ENCODE measurements at regions not wholly inside any gene's neighbourhood (a gene's known extent, or its start where the extent isn't known, plus 50 kb on each side); places are given as distances from the start of the nearest gene placed in this dataset.
"Not testable (repeated sequence)": the region's sequence is repeated elsewhere in the genome, so short reads cannot be mapped to it uniquely, and the experiment has no call there.

GRCh38 chr13:90254437-90254836 is 1093.0 kb upstream of the MIR17HG start:
- H3K36me3 ChIP-seq, result no peaks in the 10 kb centered on the region
- no peak for DNase-seq
- no peaks in the 10 kb centered on the region for H3K4me1 ChIP-seq
- H3K27ac ChIP-seq, result no peak overlapping the region
- H3K9me3 ChIP-seq (replicated peaks), result no peaks in the 10 kb centered on the region
- H3K27me3 ChIP-seq, result no peaks in the 10 kb centered on the region
- H3K4me3 ChIP-seq, result no peak overlapping the region

- Histone ChIP-seq H3K27me3 (no peaks in the 10 kb centered on the region), H3K27ac (no peak overlapping the region), H3K4me1 (no peaks in the 10 kb centered on the region), H3K9me3 (replicated peaks) (no peaks in the 10 kb centered on the region), H3K4me3 (no peak overlapping the region), H3K36me3 (no peaks in the 10 kb centered on the region)
- no peak for DNase-seq
Observed at GRCh38 chr13:90256746-90257145, 1090.7 kb upstream of the MIR17HG start.

GRCh38 chr13:90258129-90258528 is 1089.4 kb upstream of the MIR17HG start:
- Histone ChIP-seq H3K4me3 (no peak overlapping the region), H3K9me3 (replicated peaks) (no peaks in the 10 kb centered on the region), H3K27ac (no peak overlapping the region), H3K36me3 (no peaks in the 10 kb centered on the region), H3K4me1 (no peaks in the 10 kb centered on the region), H3K27me3 (no peaks in the 10 kb centered on the region)
- DNase-seq, result no peak

DNA sequence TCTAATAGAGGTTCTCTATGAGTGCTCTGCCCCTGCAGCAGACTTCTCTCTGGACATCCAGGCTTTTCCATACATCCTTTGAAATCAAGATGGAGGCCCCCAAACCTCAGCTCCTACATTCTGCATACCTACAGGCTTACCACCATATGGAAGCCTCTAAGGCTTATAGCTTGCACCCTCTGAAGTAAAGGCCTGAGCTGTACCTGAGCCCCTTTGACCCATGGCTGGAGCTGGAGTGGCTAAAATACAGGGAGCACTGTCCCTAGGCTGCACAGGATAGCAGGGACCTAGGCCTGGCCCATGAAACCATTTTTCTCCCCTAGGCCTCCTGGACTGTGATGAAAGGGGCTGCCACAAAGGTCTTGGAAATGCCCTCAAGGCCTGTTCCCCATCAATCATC is 1086.1 kb upstream of the MIR17HG start:
- Histone ChIP-seq H3K9me3 (replicated peaks) (no peaks in the 10 kb centered on the region), H3K4me1 (no peaks in the 10 kb centered on the region), H3K27ac (no peak overlapping the region), H3K4me3 (no peak overlapping the region), H3K36me3 (no peaks in the 10 kb centered on the region), H3K27me3 (no peaks in the 10 kb centered on the region)
- no peak for DNase-seq

DNA sequence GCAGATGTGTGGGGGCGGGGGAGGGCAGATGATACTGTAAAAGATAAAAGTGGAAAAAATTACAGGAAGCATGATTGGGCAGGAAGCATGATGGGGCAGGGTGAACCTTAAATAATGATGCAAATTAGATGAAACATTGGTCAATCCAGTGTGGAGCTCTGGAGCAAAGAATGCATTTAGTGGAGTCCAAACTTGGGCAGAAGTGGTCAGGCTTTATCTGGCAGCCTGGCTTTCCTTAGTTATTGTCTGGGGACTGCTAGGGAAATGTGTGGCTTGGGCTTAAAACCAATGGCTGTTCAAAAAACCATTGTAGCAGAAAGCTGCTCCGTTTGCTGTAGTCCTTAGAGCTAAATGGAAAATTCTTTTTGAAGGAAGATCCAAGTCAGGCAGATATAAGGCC is 1077.3 kb upstream of the MIR17HG start:
- DNase-seq, result no peak

DNA sequence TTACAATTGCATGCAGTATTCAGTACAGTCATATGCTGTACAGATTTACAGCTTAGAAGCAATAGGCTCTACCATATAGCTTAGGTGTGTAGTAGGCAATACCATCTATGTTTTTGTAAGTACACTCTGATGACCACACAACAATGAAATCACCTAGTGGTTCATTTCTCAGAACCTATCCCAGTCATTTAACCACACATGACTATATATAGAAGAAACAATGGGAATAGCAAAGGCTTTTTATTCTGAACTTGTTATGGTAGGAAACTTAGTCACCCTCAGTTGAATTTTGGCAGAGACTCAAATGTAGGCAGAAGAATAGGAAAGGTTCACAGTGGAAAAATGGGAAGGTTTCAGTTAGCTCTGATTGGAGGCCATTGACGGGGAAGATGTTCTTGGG is 1075.1 kb upstream of the MIR17HG start:
- H3K27me3 ChIP-seq, result no peaks in the 10 kb centered on the region
- DNase-seq, result no peak
- no peaks in the 10 kb centered on the region for H3K4me1 ChIP-seq
- no peak overlapping the region for H3K4me3 ChIP-seq
- no peaks in the 10 kb centered on the region for H3K9me3 ChIP-seq (replicated peaks)
- H3K27ac ChIP-seq, result no peak overlapping the region
- no peaks in the 10 kb centered on the region for H3K36me3 ChIP-seq

More for the DNA sequence above, 1077.3 kb upstream of the MIR17HG start:
- Histone ChIP-seq H3K27me3 (no peaks in the 10 kb centered on the region), H3K9me3 (replicated peaks) (no peaks in the 10 kb centered on the region), H3K4me3 (no peak overlapping the region), H3K4me1 (no peaks in the 10 kb centered on the region), H3K36me3 (no peaks in the 10 kb centered on the region), H3K27ac (no peak overlapping the region)

- H3K9me3 ChIP-seq (replicated peaks), result no peaks in the 10 kb centered on the region
- no peaks in the 10 kb centered on the region for H3K27me3 ChIP-seq
- no peak for DNase-seq
Observed at GRCh38 chr13:90276216-90276615, 1071.3 kb upstream of the MIR17HG start.

DNA sequence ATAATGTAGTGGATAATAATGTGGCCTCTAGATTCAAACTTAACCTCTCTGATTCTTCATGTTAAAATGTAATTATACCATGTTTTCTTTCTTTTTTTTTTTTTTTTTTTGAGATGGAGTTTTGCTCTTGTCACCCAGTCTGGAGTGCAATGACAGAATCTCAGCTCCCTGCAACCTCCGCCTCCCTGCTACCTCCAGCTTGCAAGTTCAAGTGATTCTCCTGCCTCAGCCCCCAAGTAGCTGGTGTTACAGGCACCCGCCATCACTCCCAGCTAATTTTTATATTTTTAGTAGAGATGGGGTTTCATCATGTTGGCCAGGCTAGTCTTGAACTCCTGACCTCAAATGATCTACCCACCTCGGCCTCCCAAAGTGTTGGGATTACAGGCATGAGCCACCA is 1069.3 kb upstream of the MIR17HG start:
- H3K36me3 ChIP-seq; H3K4me3 ChIP-seq; H3K9me3 ChIP-seq (replicated peaks); H3K4me1 ChIP-seq; H3K27ac ChIP-seq; H3K27me3 ChIP-seq; DNase-seq: not testable (repeated sequence)

More at GRCh38 chr13:90276216-90276615, 1071.3 kb upstream of the MIR17HG start:
- Histone ChIP-seq H3K27ac (no peak overlapping the region), H3K4me1 (no peaks in the 10 kb centered on the region), H3K36me3 (no peaks in the 10 kb centered on the region), H3K4me3 (no peak overlapping the region)

GRCh38 chr13:90281709-90282108 is 1065.8 kb upstream of the MIR17HG start:
- Histone ChIP-seq H3K36me3 (no peaks in the 10 kb centered on the region), H3K4me3 (no peak overlapping the region), H3K27me3 (no peaks in the 10 kb centered on the region), H3K27ac (no peak overlapping the region), H3K9me3 (replicated peaks) (no peaks in the 10 kb centered on the region), H3K4me1 (no peaks in the 10 kb centered on the region)
- no peak for DNase-seq

GRCh38 chr13:90287521-90287920 is 1060.0 kb upstream of the MIR17HG start:
- Histone ChIP-seq H3K4me1 (no peaks in the 10 kb centered on the region), H3K4me3 (no peak overlapping the region), H3K27ac (no peak overlapping the region), H3K27me3 (no peaks in the 10 kb centered on the region), H3K9me3 (replicated peaks) (no peaks in the 10 kb centered on the region), H3K36me3 (no peaks in the 10 kb centered on the region)
- DNase-seq, result no peak

DNA sequence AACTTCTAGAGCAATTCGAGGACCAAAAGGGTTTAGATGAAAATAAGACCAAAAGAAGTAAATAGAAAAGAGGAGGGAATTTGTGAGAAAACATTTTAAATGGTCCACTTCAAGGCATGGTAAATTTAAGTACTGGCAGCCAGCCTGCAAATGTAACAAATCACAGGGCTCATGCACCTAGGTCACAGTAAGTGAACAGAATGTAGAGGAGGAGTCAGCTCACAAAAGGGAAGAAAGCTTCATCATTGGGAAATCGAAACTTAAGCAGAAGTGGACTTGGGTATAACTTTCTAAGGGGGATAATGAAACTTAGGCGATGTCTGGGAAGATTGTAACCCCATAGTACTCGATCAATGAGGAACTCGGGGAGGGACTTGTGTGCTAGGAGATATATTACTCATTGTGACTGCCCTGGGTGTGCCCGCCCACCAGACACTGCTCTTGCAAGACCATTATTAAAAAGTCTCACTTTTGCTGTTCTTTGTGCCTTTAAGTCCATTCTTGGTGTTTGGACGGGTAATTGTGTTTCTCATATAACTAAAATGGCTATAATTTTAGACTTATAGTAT is 1053.6 kb upstream of the MIR17HG start:
- Histone ChIP-seq H3K4me3 (no peak overlapping the region), H3K9me3 (replicated peaks) (no peaks in the 10 kb centered on the region), H3K27ac (no peak overlapping the region), H3K36me3 (no peaks in the 10 kb centered on the region), H3K27me3 (no peaks in the 10 kb centered on the region), H3K4me1 (no peaks in the 10 kb centered on the region)
- no peak for DNase-seq

- Histone ChIP-seq H3K36me3 (no peaks in the 10 kb centered on the region), H3K9me3 (replicated peaks) (no peaks in the 10 kb centered on the region), H3K4me3 (no peak overlapping the region), H3K27me3 (no peaks in the 10 kb centered on the region), H3K27ac (no peak overlapping the region), H3K4me1 (no peaks in the 10 kb centered on the region)
- no peak for DNase-seq
Observed at GRCh38 chr13:90299238-90299637, 1048.2 kb upstream of the MIR17HG start.

GRCh38 chr13:90300015-90300414 is 1047.5 kb upstream of the MIR17HG start:
- H3K4me3 ChIP-seq, result no peak overlapping the region
- H3K27me3 ChIP-seq, result no peaks in the 10 kb centered on the region
- no peaks in the 10 kb centered on the region for H3K4me1 ChIP-seq
- no peak overlapping the region for H3K27ac ChIP-seq
- no peaks in the 10 kb centered on the region for H3K9me3 ChIP-seq (replicated peaks)
- no peak for DNase-seq
- no peaks in the 10 kb centered on the region for H3K36me3 ChIP-seq

DNA sequence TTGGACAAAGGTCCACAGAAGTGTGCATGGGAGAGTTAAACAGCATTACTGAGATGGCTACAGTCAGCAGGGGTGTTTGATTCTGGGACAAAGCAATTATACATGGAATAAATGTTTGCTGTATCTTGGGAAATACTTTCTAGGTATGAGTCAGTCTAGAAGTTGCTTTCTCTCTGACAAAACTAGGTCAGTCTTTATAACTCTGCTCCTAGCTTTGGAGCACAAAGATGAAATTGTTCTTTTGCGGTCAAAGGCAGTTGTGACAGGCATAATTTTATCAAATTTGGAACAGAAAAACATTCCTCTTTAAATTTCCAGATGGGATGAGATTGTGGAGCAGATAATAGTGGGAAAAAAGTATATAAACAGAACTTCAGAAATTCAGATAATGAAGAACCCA is 1045.4 kb upstream of the MIR17HG start:
- H3K27ac ChIP-seq, result no peak overlapping the region
- peak in 1 of 2 experiments; percentile 16 for DNase-seq
- H3K27me3 ChIP-seq, result no peaks in the 10 kb centered on the region
- H3K36me3 ChIP-seq, result no peaks in the 10 kb centered on the region
- no peak overlapping the region for H3K4me3 ChIP-seq
- H3K4me1 ChIP-seq, result no peaks in the 10 kb centered on the region
- no peaks in the 10 kb centered on the region for H3K9me3 ChIP-seq (replicated peaks)

DNA sequence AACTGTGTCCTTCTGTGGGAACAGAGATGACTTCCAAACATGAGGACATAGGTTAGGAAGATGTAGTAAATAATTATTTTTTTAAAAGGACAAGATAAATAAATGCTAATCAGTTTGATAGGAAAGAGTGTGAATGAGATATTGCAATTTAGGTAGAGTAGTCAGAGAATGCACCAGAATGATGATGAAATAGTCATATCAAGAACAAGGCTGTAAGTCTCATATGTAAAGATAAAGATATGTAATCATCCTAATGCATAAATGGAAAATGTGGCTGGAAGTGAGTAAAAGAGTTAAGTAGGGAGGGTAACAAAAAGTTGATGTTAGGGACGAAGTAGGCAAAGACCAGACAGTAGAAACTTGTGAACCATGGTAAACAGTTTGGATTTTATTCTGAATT is 1041.7 kb upstream of the MIR17HG start:
- no peaks in the 10 kb centered on the region for H3K4me1 ChIP-seq
- H3K27ac ChIP-seq, result no peak overlapping the region
- H3K36me3 ChIP-seq, result no peaks in the 10 kb centered on the region
- DNase-seq, result no peak
- no peaks in the 10 kb centered on the region for H3K27me3 ChIP-seq
- no peaks in the 10 kb centered on the region for H3K9me3 ChIP-seq (replicated peaks)
- no peak overlapping the region for H3K4me3 ChIP-seq

- Histone ChIP-seq H3K27me3 (no peaks in the 10 kb centered on the region), H3K4me1 (no peaks in the 10 kb centered on the region), H3K4me3 (no peak overlapping the region), H3K27ac (no peak overlapping the region), H3K36me3 (no peaks in the 10 kb centered on the region), H3K9me3 (replicated peaks) (no peaks in the 10 kb centered on the region)
- DNase-seq, result no peak
Observed at GRCh38 chr13:90307136-90307535, 1040.4 kb upstream of the MIR17HG start.
